A673 (cell line): ENCODE measurements at regions not wholly inside any gene's neighbourhood (a gene's known extent, or its start where the extent isn't known, plus 50 kb on each side); places are given as distances from the start of the nearest gene placed in this dataset.

ENCODE experiments used
- BruUV-seq: library from RNA; stranded (reverse); fragments of 400-500 nt; replicated peaks from 2 replicates; lab custom pipeline; 2021; lab: Mats Ljungman, UMichigan
- CTCF ChIA-PET: fragments of 300-600 bp; sonication (Branson Sonifier 250); formaldehyde crosslinking; loops from one replicate; lab custom pipeline; 2022; ENCODE audit warnings: antibody characterized with exemption; lab: Charles Lee
- POLR2A ChIA-PET: fragments of 300-600 bp; sonication (Branson Sonifier 250); formaldehyde crosslinking; loops from one replicate; lab custom pipeline; 2022; ENCODE audit warnings: antibody characterized with exemption; ENCODE audit not compliant: low non-redundant PET; lab: Charles Lee
- DNase-seq: peaks from one replicate; pipeline ENCODE4 v3.0.0-alpha.2; 2015; ENCODE audit warnings: low spot score
- H3K27ac ChIP-seq: fragments of 200-600 bp; sonication (generic); 2 replicates; pipeline ENCODE4 v1.5.1; 2016; ENCODE audit warnings: mixed run types, low read depth, mild to moderate bottlenecking, mixed read lengths, antibody characterized with exemption, low read length; ENCODE audit not compliant: poor library complexity, severe bottlenecking
- H3K27me3 ChIP-seq: fragments of 200-600 bp; sonication (generic); replicated peaks from 2 replicates; pipeline ENCODE4 v1.6.1; 2017; ENCODE audit warnings: mixed run types, low read depth, mild to moderate bottlenecking, mixed read lengths, antibody characterized with exemption, low read length; ENCODE audit not compliant: insufficient read depth, poor library complexity
- H3K36me3 ChIP-seq: fragments of 200-600 bp; sonication (generic); 2 replicates; pipeline ENCODE4 v1.6.1; 2016; ENCODE audit warnings: mixed run types, mild to moderate bottlenecking, mixed read lengths, antibody characterized with exemption, low read length; ENCODE audit not compliant: insufficient read depth, poor library complexity, severe bottlenecking
- H3K4me1 ChIP-seq: fragments of 200-600 bp; sonication (generic); 2 replicates; pipeline ENCODE4 v1.6.1; 2017; ENCODE audit warnings: mixed run types, mild to moderate bottlenecking, mixed read lengths, antibody characterized with exemption, low read length; ENCODE audit not compliant: insufficient read depth, poor library complexity, severe bottlenecking
- H3K4me3 ChIP-seq: fragments of 200-600 bp; sonication (generic); 2 replicates; pipeline ENCODE4 v1.5.1; 2016; ENCODE audit warnings: low read depth, mixed run types, mild to moderate bottlenecking, mixed read lengths, low read length; ENCODE audit not compliant: poor library complexity, severe bottlenecking
- H3K9me3 ChIP-seq: fragments of 200-600 bp; sonication (generic); 2 replicates; pipeline ENCODE4 v1.6.1; 2016; ENCODE audit warnings: mixed run types, low read depth, mild to moderate bottlenecking, mixed read lengths, antibody characterized with exemption, low read length; ENCODE audit not compliant: poor library complexity, severe bottlenecking
- CTCF ChIP-seq: fragments of 300-800, 200-600 bp; sonication (generic); conservative IDR thresholded peaks from 2 replicates; pipeline ENCODE4 v1.5.1; 2017; ENCODE audit warnings: low read depth, mild to moderate bottlenecking, antibody characterized with exemption, low read length, moderate library complexity, mixed read lengths
- EZH2 ChIP-seq: fragments of 200-600 bp; sonication (generic); IDR thresholded peaks from 2 replicates; pipeline ENCODE4 v1.6.1; 2017; ENCODE audit warnings: borderline replicate concordance, low read depth, mild to moderate bottlenecking, mixed read lengths, antibody characterized with exemption, low read length; ENCODE audit not compliant: poor library complexity, severe bottlenecking
- intact Hi-C: fragments of 100-400 bp; cut with micrococcal nuclease; formaldehyde crosslinking; loops from one replicate; pipeline ENCODE4 v1.10.0; 2022; ENCODE audit not compliant: unreplicated experiment

- Histone ChIP-seq H3K36me3 (no peaks in the 10 kb centered on the region), H3K9me3 (no peaks in the 10 kb centered on the region), H3K4me1 (no peaks in the 10 kb centered on the region), H3K27ac (no peak overlapping the region), H3K27me3 (no peaks in the 10 kb centered on the region), H3K4me3 (no peak overlapping the region)
- TF ChIP-seq EZH2 = no peak
- TF ChIP-seq CTCF = no peak
- intact Hi-C loops = no loop called here
- BruUV-seq = no TSS peak
- no peak for DNase-seq
- POLR2A ChIA-PET = no interaction called here
- CTCF ChIA-PET = no interaction called here
Observed at GRCh38 chr15:60076045-60076444, 71.9 kb downstream of the FOXB1 start.

- intact Hi-C loops = no loop called here
- H3K27me3 ChIP-seq = no peaks in the 10 kb centered on the region
- DNase-seq = peak; percentile 16
- ChIA-PET POLR2A (no interaction called here), CTCF (no interaction called here)
- H3K36me3 ChIP-seq = no peaks in the 10 kb centered on the region
- no peak for TF ChIP-seq EZH2
- H3K4me3 ChIP-seq = no peak overlapping the region
- BruUV-seq = no TSS peak
- H3K4me1 ChIP-seq = no peaks in the 10 kb centered on the region
- H3K9me3 ChIP-seq = no peaks in the 10 kb centered on the region
- no peak overlapping the region for H3K27ac ChIP-seq
Observed at GRCh38 chr15:60076582-60077276, 72.6 kb downstream of the FOXB1 start.

- DNase-seq = no peak
- intact Hi-C loops = no loop called here
- H3K36me3 ChIP-seq = no peaks in the 10 kb centered on the region
- CTCF ChIA-PET = no interaction called here
- no peaks in the 10 kb centered on the region for H3K27me3 ChIP-seq
- no peaks in the 10 kb centered on the region for H3K9me3 ChIP-seq
- no peak overlapping the region for H3K4me3 ChIP-seq
- H3K4me1 ChIP-seq = no peaks in the 10 kb centered on the region
- TF ChIP-seq CTCF (no peak), EZH2 (no peak)
- no peak overlapping the region for H3K27ac ChIP-seq
- POLR2A ChIA-PET = no interaction called here
- BruUV-seq = no TSS peak
Observed at GRCh38 chr15:60077581-60078359, 73.7 kb downstream of the FOXB1 start.
